Stimulated activated CD8-positive, alpha-beta memory T cell treated with anti-CD3 and anti-CD28 coated beads, Interleukin-7, amount 100 ng/mL, for 4 hours (primary cell): ENCODE measurements at regions not wholly inside any gene's neighbourhood (a gene's known extent, or its start where the extent isn't known, plus 50 kb on each side); places are given as distances from the start of the nearest gene placed in this dataset.
"Not testable (repeated sequence)": the region's sequence is repeated elsewhere in the genome, so short reads cannot be mapped to it uniquely, and the experiment has no call there.

Experiments
- DNase-seq, 2 donors: peaks; one replicate each; pipeline ENCODE4 v3.0.0-alpha.2; 2020; ENCODE audit warnings: low read depth in 2 of 2

- no peak for DNase-seq
These were observed 373.1 kb upstream of the WWC1 start for GRCh38 chr5:167918184-167918812.

- no peak for DNase-seq
These were observed 372.5 kb upstream of the WWC1 start for GRCh38 chr5:167918813-167919483.

DNA sequence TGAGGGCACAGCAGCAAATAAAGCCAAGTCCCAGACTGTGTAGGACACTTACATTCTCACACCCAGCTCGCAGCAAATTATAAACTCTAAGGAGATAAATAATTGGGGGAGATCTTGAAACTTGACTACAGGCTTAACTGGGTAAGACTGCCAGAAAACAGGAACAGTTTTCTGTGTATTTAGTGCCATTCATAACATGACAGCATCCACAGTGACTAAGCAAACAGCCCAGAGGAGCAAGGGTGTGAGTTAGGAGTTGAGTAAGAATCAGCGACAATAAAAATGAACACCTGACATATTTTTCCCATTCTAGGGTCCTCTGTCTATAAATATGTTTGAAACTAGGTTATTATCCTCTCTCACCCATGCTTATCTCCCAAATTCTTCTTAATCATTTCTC, 370.9 kb upstream of the WWC1 start:
- no peak for DNase-seq

GRCh38 chr5:167921796-167922195, 369.6 kb upstream of the WWC1 start:
- no peak for DNase-seq

- no peak for DNase-seq
These were observed 368.0 kb upstream of the WWC1 start for GRCh38 chr5:167923396-167923795.

DNA sequence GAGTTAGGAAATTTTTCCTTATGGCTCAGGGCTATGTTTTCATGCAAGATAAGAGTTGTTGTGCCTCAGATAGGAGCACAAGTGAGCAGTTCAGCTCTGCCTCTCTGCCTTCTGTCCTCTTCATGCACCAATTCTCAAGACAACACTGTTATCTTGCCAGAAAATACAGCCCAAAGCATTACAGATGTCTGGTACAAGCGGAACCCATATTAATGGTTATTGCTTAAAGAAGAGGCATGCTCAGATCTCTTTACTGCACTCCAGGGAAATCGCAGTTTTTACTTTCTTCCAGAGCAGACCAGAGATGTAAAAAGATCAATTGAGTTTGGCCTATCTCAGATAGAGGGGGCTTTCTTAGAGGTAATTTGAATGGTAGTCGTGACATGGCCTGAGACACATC, 361.6 kb upstream of the WWC1 start:
- no peak for DNase-seq

DNA sequence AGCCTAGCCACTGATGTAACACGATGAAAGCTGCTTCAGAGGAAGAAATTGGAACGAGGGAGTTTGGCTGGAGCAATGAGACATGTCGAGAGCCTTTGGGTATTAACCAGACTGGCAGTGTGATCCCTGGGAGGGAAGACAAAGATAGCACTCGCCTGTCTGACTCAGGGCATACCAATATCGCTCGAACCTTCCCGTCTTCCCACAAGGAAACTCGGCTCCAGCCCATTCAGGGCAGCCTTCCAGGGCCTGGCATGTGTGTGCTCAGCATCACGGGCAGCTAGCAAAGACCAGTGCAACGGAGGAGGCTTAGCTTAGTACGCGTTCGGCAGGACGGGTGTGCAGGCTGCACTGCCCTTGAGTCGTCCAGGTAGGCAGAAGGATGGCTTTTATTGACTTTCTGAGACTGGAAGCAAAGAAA, 356.9 kb upstream of the WWC1 start:
- DNase-seq = no peak

DNA sequence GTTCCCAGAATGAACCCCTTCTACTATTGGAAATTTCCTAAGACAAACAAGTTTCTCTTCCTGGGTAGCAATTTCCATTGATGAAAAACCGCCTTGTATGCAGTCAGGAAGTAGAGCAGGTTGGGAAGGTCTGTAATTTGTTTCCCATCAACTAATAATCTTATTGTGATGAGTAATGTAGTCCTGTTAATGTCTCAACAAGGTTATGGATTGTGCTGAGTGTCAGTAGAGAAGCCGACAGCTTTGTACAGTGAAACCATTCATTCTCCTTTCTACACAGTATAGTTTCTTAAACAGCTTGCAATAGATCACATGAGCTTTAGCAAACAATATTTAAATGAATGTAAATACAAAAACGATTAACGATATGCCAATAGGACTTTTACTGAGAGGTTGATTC, 355.4 kb upstream of the WWC1 start:
- no peak for DNase-seq

- DNase-seq = no peak
These were observed 354.4 kb upstream of the WWC1 start for GRCh38 chr5:167936944-167937634.

DNA sequence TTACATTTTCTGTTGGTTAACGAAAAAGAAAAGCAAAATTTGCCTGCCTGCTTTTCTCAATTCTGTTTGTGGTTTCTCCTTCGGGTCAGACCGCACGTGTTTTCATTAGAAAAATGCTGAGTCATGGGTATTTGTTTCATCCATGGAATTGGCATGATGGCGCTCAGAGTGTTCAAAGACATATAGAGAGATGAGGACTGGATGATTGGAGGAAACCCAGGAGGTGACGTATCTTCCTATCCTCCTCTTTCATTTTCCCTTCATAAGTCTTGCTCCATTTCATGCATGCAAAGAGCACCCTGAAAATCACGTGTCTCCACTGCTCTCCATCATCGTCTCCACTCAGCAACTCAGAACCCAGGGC, 353.8 kb upstream of the WWC1 start:
- DNase-seq = no peak

DNA sequence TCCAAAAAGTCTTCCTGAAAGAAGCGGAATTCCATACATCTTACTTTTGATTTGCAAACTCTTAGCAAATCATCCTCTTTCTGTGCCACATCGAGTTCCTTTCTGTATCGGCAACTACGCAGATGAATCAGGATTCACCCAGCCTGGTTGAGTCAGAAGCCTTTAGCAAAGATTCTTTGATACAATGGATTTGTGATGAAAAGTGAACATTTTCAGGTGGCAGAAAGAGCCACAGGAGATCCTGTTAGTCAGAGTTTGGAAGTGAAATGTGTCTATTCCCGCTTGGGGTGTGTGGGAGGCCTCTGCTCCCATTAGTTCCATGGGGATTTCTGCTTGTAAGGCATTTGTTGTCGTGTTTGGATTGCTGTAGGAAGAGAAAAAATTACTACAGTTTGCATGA, 351.8 kb upstream of the WWC1 start:
- no peak for DNase-seq

DNA sequence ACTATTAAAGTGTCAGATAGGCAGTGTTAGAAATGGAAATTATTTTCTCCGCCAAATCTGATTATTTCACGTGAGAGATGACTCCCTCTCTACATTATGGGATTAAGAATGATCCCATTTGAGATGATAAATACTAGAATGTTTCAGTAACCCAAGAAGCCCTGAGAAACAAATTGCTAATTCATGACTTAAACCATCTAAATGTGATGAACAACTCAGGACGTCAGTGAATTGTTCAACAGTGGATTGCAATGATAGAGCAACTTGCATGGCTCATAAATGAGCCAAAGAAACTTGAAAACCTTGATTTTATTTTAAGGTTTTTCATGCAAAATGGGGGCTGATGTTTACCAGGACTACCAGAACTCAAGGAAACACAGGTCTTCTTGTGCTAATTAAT, 350.5 kb upstream of the WWC1 start:
- no peak for DNase-seq

DNA sequence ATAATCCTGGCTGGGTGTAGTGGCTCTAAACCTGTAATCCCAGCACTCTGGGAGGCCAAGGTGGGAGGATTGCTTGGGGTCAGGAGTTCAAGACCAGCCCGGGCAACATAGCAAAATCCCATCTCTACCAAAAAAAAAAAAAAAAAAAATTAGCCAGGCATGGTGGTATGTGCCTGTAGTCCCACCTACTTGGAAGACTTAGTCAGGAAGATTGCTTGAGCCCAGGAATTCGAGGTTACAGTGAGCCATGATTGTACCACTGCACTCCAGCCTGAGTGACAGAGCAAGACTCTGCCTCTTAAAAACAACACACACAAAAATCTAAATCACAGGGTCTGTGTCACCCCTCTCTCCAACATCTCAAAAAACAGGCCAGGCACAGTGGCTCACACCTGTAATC, 349.9 kb upstream of the WWC1 start:
- DNase-seq = not testable (repeated sequence)

DNA sequence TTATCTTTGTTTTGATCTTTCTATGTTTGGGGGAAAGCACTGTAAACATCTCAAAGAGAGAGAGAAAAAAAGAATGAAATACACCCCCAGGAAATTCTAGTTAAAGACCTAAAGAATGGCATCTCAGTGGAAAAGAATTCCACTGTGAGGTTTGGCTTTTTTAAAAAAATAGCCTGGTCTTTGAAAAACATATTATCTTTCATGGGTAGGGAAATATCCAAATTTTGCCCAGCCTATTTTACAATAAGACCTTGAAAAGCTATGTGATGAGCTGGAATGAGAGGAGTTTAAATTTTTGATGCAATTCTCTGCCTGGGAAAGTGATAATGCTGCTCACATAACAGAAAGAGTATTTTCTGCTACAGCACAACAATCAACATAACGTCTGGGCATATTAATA, 348.1 kb upstream of the WWC1 start:
- DNase-seq = no peak

GRCh38 chr5:167944121-167944852, 347.2 kb upstream of the WWC1 start:
- DNase-seq = no peak

- DNase-seq = no peak
These were observed 345.7 kb upstream of the WWC1 start for GRCh38 chr5:167945542-167946384.

GRCh38 chr5:167947306-167947705, 344.1 kb upstream of the WWC1 start:
- no peak for DNase-seq

DNA sequence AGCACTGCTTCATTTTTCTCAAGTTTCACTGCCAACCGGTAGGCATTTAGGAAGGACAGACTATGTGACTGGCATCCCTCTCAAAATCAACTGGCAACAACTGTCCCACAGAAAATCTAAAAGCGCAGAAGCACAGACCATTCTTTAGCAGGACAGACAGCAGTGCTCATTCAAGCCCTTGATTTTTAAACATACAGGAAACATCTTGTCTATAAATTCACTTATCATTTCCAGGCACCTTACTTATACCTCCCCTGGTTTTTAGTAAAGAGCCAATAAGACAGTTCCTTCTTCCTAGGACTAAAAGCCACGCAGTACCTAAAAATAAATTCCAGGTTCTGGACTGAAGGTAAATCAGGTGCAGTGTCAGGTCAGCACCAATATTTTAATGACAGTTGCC, 343.2 kb upstream of the WWC1 start:
- DNase-seq = no peak

DNA sequence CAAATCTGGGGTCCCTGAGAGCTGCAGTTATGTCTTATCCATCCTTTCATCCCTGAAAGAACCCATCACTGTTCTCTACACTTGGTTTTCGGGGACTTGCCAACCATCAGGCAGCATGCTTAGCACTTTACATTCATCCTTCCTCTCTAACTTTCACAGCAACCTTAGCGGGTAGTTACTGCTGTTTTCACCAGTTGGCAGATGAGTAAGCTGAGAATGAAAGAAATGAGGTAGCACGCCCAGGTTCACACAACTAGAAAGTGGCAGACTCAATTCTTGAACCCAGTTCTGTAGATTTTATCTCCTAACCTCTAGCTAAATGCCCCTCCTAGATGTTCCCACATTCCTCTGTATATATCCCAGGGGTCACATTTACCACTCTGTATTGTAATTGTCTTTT, 342.0 kb upstream of the WWC1 start:
- no peak for DNase-seq

DNA sequence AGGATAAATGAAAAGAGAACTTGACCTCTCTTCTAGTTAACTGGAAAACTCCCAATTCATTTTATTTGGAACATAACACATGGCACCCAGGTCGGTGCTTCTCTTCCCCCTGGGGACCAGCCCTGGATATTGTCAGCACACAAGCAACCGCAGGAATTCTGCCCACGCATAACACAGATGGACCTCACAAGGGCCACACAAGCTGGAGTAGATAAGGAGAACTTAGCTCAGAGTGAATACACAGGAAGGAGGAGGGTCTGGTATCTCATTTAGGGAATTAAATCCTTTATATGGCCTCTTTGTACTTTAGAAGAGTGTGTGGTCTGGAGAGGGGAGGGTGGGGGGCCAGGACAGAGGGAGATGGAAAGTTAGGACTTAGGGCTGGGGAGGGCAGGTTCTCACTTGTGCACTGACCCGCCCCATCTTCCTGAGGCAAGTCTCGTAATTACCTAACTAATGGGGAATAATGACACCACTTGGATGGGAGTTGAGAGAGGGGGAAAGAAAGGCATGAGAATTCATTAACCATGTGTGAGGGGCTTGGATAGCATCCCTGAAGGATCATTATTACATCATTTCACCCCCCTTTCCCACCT, 341.2 kb upstream of the WWC1 start:
- DNase-seq = no peak

DNA sequence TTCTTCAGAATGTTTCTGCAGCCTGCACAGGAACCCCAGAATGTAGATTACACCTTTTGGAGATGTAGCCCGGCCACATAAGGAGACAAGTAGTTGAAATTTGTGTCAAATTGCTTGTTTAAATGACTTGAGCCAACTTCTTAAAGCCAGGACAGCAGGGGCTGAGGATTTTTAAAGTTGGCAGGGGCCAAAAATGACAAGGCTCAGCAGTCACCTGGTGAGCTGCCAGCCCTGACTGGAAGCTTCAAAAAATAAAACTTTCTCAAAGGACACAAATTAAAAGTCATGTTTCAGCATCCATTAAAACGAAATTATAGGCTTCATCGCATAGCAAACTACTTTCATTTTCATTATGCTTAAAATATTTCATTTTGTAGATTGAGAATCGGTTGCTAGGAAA, 340.3 kb upstream of the WWC1 start:
- DNase-seq = no peak
